Left hindlimb (tissue), 1 donor: ENCODE measurements at regions not wholly inside any gene's neighbourhood (a gene's known extent, or its start where the extent isn't known, plus 50 kb on each side); places are given as distances from the start of the nearest gene placed in this dataset.
A peak's percentile ranks its signal among the peaks of the same experiment; 100 is the strongest.
"Not testable (repeated sequence)": the region's sequence is repeated elsewhere in the genome, so short reads cannot be mapped to it uniquely, and the experiment has no call there.

ENCODE experiments used
- DNase-seq: peaks from one replicate; pipeline ENCODE4 v3.0.0-alpha.2; 2018

DNA sequence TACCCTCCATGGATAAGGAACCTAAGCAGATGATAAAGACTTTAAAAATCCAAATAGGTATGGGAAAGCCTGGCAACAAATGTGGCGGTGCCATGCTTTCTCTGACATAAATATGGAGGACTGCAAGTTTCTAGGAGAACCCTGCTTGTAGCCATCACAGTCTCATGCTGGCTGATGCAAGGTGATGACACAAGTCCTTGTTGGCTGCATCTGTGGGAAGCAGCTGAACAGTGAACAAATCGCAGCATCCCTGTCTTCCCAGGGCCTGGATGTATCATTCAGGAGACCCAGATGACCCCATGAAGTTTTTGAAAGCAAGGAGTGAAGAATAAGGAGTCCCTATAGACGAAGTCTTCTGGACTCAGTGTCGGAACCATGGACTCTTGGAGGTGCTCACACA, 234.4 kb upstream of the HS3ST1 start:
- no peak for DNase-seq

DNA sequence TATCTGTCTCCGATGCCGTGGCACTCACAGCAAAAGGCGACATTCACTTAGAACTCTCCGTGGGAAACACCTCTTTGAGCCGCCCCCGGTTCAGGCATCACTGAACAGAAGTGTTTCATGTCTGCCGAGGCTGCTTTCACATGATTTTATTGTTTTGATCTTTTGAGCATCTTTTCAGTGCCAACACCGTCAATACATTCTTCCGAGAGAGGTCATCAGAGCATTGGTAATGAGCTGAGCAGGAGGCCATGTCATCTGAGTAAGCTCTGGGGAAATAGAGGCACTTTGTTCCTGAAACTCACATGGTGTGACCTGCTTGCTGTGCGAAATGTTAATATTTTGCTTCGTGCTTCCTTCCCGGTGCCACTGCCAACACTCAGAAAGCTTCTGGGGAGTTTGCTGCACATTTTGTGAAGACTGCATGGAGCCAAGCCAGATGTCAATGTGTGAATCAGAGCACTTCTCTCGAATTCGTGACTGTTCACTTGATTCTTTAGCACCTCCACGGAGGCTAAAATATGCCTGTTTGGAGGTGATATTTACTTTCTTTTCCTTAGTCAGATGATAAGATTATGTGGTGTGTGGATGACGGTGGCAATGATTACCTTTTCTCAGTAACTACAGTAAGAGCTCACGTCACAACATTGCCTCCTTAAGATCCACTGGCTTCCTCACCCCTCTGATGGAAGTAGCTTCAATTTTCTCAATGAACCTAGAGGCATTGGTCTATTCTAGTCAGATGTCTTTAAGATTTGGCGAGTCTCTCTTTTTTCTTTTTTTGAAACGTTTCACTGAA, 222.3 kb upstream of the HS3ST1 start:
- DNase-seq: no peak

DNA sequence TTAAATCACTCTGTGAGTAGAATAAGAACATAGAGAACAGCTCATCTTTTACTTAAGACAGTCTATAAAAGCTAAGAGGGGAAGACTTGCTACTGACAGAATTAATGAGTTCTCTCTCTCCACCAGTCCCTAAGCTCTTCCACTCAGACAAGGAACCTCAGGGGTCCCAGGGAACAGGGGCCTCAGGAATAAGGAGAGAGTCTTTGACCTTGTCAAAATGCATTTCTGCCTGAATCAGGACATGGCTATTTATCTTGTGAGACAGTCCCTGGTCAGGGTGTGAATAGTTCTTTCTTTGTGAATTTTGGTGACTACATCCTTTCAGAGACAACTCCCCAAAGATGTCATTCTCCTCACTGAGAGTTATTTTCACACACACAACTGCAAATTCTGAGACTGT, 218.7 kb upstream of the HS3ST1 start:
- DNase-seq: no peak

DNA sequence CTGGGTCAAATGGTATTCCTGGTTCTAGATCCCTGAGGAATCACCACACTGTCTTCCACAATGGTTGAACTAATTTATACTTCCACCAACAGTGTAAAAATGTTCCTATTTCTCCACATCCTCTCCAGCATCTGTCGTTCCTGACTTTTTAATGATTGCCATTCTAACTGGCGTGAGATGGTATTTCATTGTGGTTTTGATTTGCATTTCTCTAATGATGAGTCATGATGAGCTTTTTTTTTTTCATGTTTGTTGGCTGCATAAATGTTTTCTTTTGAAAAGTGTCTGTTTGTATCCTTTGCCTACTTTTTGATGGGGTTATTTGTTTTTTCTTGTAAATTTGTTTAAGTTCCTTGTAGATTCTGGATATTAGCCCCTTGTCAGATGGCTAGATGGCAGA, 214.4 kb upstream of the HS3ST1 start:
- DNase-seq: not testable (repeated sequence)

DNA sequence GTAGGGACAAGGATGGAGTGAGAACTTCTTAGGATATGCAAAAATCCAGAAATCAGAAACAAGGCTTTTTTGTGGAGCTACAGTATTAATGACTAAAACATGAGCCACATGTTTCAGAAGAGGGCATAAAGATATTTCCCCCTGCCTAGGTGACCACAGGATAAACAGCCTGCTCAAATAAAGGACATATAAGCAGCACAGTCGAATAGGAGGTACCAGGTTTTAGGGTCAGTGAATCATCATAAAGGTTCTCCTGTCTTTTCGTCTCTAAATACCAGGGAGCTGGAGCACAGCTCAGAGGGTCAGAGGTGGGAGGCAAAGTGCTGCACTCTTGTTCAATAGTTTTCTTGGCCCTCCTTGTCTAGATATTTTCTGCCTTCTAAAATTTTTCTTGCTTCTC, 211.9 kb upstream of the HS3ST1 start:
- no peak for DNase-seq

DNA sequence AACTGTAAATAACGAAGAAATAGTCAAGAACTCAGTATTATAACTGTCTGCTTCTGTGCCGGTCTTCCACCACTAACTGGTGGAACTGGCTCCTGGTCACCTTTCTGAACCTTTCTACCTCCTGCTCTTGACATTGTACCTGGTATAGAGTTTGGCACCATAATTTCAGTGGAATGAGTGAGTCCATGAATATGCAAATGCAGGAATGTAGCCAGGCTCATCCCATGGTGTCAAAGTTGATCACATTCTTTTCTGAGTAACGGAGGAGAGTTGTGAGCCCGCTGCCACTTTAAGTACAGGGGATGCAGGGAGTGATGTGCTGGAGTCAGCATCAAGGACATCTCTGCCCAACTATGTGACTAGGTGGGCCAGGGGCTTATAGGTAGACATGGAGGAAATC, 207.9 kb upstream of the HS3ST1 start:
- no peak for DNase-seq

DNA sequence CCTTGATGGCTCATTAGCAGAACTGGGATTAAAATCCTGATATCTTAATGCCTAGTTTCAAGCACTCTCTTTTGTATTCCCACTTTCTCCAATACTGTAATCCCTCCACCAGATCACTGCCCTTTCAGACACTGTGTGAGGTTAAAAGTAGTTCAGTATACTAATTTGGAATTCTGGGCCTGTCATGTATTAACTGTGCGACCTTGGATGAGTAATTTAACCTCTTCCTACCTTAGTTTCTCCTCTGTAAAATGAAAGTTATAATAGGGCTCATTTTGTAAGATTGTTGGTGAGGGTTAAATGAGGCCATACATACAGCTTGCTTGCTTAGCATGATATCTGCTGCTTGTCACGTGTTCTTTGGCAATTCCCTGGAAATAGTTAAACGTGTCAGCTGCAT, 207.3 kb upstream of the HS3ST1 start:
- no peak for DNase-seq

DNA sequence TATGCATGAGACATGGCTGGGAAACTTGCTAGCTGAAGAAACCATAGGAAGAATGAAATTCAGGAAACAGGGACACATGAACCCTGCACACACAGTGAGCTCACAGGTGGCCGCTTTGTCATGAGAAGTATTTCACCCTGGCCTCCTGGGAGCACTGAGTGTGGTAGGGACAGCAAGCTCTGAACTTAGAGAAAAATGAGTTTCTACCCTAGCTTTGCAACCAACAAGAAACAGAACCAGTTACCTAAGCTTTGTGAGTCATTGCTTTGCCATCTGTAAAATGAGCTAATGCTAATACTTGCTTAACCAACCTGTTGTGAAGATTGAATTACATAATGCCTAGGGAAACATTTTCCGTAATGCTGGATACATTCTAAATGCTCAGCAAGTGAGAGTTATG, 206.6 kb upstream of the HS3ST1 start:
- no peak for DNase-seq

DNA sequence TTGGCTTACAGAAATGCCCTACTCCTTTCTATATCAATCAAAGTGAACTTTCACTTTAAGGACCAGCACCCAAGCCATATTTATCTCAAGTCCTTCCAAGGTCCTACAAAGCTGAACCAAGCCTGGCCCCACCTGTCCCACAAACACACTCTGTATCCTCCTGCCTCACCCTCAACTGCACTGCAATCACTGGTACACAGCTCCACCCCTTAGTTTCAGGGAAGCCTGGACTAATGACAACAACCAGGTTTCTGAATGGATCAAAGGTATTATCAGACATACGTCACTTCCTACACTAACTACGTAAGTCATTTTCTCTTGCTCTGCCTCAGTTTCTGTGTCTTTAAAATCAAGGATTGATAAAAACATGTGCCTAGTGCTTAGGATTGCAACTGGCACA, 205.6 kb upstream of the HS3ST1 start:
- DNase-seq: no peak

DNA sequence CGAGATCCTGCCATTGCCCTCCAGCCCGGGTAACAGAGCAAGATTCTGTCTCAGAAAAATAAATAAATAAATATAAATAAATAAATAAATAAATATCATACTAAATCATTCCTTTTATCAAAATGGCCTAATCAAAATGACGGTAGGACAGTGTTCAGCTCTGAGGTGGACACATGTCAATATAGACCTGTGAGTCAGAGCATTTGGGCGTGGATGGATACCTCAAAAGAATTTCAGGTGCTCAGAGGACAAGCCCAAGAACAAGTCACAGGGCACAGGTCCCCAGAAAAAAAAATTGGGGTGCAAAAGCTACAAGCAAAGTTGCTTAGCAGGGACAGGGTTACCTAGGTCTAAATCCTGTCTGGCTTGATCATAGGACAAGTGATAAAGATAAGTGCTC, 204.7 kb upstream of the HS3ST1 start:
- DNase-seq: no peak

DNA sequence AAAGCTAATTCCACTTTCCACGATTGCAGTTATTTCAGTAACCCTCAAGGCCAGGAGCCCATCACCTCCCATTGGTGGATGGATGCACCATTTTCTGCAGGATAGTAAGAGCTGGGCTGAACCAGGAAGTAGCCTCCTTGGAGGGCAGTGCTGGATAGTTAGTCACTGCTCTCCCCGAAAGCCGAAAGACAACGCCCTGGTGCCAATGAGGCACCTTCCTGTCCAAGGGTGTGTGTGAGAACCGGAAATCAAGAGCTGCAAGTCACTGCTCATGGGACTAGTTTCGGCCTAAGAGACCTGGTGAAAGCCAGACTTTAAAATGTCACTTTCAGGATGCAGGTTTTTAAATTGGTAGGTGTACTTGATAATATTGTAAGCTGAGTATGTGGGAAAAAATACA, 203.8 kb upstream of the HS3ST1 start:
- no peak for DNase-seq

DNA sequence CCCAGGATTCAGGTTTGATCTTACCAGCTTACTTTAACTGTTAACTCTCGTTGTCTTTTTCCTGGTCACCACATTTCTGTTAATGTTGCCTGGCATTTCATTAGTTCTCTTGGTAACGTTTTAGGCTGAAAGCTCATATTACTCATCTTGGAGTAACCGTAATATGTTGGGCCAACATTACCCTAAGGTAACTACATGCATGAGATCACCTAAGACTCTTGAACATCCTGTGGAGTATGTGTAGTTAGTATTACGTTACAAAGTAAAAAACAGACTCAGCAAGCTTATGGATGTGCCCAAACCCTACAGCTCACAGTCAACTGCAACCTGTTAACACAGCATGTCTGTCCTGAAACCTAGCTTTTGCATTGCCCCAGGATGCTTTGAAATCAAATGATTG, 203.3 kb upstream of the HS3ST1 start:
- DNase-seq: no peak

DNA sequence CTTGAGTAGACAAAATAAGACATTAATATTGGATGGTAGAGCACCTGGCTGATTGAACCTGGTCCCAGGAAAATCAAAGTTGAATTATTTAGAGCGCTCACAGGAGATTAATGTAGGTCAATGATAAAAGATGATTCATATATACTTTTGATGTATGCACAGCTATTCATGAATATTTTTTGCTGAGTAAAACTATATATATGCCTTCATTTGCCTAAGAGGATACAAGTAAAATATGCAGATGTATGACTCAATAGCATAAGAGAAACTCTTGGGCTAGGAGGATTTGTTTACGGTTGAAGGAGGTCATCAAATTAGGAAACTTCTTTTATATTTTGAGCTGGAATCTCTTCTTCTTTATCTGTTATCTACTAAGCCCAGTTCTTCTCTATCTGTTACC, 202.7 kb upstream of the HS3ST1 start:
- no peak for DNase-seq

DNA sequence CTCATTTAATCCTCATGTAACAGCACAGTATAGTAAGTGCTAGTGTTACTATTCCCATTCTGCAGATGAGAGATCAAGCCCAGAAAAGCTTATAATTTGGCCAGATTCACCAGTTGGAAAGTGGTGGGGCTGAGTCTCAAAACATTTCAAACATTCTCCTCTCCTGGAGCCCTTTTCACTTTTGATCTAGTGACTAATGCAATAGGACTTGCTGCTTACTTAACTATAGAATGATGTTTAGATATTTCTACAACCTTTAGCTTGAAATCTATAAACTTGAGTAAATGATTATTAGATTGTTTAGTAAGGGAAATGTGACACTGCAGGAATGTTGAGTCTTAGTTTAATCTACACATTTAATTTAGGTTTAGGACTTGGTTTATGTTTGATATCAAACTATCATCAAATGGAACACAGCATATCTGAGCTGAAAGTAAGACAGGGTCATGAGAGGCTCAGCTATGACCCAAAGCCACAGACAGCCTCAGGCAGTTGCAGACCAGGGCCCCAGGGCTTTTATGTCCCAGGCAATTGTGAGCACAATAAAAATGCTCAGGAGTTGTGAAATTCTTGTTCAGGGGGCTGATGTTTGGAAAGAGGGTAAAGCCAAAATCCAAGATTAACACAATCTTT, 199.5 kb upstream of the HS3ST1 start:
- no peak for DNase-seq

DNA sequence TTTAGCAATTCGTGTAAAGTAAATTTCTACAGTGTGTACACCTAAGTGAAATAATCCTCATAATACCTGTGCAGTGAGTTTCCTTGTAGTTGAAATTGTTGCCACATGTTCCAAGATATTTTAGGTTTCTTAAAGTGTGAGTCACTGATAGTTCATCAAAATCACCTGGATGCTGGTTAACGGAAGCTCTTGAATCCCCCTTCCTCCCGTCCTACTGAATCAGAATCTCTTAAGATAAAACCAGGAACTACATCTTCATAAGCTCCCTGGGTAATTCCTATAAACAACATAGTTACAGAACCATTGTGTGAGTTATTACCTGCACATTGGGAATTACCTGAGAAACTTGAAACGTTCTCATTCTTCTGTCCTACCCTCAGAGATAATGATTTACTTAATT, 197.4 kb upstream of the HS3ST1 start:
- DNase-seq: no peak

DNA sequence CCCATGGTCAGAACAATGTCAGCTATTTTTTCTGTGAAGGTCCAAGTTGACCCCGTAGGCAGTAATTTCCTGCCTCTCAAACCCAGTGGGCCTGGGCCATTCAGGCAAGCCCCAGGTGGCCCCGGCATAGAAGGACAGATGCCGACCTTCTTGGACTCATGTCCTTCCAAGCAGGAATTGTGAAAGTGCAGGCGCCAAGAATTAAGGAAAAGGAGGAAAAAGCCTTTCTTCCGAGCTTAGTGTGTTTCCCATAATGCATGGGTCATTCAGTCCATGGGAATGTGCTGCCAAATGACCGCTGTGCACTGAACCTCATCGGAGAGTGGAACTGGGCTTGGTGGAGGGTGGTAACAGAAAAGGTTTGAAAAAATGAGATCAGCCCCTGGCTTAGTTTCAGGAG, 196.5 kb upstream of the HS3ST1 start:
- peak; percentile 34 for DNase-seq

DNA sequence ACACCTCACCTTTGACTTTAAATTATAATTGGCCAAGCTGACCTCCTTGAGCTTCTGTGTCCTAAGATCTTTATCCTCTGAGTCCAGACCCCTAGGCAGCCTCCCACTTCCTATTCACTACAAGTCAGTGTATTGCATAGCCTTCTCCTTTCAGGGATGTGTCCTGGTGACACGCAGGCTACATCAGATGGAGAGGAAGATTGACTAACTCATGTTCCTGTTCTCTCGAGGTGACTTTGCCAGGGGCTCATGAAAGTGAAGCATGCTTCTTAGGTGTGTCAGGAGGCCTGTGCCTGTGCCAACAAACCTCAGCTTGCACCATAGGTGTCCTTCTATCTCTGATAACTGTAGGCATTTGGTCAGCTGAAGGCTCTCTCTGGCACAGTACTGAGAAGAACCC, 195.7 kb upstream of the HS3ST1 start:
- no peak for DNase-seq

DNA sequence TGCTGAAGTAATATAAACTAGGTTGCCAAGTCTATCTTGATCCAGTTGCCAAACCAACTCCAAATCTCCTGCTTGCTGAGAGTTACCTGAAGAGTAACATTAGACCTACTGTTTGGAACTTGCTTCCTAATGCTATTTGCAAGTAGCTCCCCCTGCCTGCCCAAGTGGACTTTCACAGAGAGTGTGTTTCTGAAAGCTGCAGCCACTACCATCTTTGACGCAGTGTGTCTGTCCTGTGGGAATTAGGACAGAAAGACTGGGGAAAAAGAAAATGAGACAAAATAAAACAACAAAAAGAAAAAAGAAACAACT, 195.0 kb upstream of the HS3ST1 start:
- DNase-seq: no peak

DNA sequence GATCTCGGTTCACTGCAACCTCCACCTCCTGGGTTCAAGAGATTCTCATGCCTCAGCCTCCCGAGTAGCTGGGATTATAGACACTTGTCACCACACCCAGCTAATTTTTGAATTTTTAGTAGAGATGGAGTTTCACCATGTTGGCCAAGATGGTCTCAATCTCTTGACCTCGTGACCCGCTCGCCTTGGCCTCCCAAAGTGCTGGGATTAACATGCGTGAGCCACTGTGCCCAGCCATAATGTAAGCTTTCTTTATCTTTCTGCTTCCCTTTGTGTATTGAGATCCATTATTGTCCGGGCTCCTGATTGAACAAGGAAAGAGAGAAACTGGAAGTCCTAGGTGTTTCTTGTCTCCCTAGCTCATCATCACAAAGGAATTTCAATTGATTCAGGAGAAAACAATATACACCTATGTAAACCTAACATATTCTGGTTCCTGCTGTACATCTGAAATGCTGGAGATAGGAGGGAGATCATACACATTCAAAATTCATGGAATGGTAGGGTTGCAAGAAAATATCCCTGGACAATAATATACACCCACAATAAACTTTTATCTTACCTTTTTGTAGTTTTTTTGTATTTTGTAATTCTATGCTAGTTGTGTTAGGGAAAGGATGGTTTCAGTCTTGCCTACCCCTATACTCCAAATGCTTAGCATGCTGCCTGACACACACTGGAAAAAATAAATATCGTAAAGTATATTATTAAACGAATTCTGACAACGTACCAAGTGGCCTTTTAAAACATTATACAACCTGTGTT, 194.4 kb upstream of the HS3ST1 start:
- DNase-seq: no peak

DNA sequence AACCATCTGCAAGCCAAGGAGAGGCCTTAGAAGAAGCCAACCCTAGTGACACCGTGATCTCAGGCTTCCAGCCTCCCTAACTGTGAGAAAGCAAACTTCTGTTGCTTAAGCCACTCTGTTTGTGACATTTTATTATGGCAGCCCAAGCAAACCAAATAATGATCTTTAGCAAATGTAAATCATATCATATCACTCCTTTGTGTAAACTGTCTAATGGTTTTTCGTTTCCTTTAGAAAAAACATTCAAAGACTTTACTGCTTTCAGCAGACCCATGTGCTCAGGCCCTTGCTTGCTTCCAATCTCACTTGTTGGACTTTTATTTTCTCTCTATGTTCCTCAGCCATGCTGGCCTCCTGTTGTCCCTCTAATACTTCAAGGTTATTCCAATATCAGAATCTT, 192.2 kb upstream of the HS3ST1 start:
- no peak for DNase-seq

DNA sequence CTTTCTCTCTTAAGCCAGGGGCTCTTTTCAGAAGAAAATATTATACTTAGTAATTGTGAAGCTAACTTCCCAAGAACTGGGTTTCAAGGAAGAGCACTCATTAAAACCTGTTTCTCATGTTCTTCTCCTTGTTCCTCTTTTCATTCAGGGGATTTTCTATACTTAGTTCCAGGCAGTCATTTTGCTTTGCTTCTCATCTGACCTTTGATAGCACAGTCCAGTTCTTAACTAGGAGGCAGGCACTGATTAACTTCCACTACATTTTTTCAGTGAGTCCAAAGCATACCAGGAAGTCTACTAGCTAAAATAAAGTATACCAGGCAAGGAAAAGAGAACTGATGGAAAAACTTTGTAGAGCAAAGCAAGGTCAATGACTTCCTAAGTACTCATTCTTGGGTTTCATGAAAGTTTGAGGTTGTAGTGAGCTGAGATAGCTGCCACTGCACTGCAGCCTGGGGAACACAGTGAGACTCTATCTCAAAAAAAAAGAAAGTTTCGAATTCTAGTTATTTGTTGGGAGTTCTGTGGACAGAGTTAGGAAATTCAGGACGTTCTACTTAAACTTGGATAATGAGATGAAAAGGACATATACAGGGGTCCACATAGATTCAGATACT, 190.1 kb upstream of the HS3ST1 start:
- DNase-seq: no peak

DNA sequence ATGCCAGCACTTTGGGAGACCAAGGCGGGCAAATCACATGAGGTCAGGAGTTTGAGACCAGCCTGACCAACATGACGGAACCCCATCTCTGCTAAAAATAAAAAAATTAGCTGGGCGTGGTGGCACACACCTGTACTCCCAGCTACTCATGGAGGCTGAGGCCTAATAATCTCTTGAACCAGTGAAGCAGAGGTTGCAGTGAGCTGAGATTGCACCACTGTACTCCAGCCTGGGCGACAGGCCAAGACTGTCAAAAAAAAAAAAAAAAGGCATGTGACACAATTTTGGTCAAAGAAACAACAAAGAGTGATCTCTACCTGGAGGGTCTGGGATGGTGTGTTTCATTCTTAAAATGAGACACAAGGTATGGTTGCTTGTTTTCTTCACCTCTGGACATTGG, 188.2 kb upstream of the HS3ST1 start:
- no peak for DNase-seq

DNA sequence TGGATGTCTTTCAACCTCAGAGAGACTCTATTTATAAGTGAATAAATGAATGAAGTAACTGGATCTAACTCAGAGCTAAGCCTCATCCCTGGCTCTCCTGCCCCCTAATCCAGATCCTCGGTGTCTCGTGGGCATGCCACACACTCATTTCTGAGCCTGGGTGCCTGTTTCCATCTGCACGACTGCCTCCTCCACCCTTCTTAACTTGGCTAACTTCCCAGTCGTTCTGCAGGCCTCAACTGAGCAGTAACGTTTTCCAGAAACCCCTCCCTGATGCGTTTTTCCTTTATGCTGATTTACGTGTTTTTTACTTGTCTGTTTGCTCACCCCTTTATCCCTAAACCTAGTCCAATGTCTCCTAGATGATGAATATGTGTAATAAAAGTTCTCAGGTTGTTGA, 186.9 kb upstream of the HS3ST1 start:
- DNase-seq: no peak

DNA sequence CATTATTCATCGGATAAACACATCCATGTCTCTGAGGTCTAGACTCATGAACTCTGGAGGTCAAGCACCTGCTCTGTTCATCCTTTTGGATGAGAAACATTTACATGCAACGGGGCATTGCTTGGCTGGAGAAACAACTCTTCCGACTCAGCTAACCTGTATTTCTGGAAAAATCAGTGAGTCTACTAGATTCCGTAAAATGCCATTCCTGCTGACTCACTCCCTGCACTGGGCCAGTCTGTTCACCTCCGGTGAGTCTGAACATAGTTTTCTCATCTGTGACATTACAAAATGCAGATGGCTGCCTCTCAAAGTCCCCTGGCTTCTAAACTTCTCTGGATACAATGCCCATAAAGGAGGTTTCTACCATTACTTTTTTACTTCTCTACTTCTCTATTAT, 185.7 kb upstream of the HS3ST1 start:
- no peak for DNase-seq
